OCI-LY7 (cell line): ENCODE measurements at regions not wholly inside any gene's neighbourhood (a gene's known extent, or its start where the extent isn't known, plus 50 kb on each side); places are given as distances from the start of the nearest gene placed in this dataset.

ENCODE experiments used
- CTCF ChIP-seq: fragments of 200-600 bp; sonication (generic); conservative IDR thresholded peaks from 2 replicates; pipeline ENCODE4 v1.5.1; 2014; ENCODE audit warnings: mild to moderate bottlenecking, antibody characterized with exemption, low read length, moderate library complexity, mixed read lengths
- EZH2phosphoT487 ChIP-seq: fragments of 200-600 bp; sonication (generic); IDR thresholded peaks from 2 replicates; pipeline ENCODE4 v1.6.1; 2018; ENCODE audit warnings: low read depth, borderline replicate concordance, mild to moderate bottlenecking, mixed run types, antibody characterized with exemption, low read length, moderate library complexity, mixed read lengths

DNA sequence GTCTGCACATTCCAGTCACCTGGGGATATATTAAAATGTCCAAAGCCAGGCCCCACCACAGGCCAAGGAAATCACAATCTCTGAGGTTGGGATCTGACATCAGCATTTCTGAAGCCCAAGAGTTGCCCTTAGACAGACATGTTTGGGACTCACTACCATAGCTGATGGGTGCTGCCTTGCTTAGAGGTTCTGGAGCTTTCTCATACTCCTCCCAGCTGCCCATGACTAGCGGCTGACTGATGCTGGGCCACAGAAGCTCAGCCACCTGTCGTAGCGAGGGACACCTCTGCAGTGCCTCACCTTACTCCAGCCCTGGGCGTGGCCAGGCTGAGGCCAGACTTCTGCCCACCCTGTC lies 58.8 kb upstream of the XCR1 start:
- no peak for TF ChIP-seq CTCF
- TF ChIP-seq EZH2phosphoT487 = no peak
